ENCODE measurements at regions not wholly inside any gene's neighbourhood (a gene's known extent, or its start where the extent isn't known, plus 50 kb on each side); places are given as distances from the start of the nearest gene placed in this dataset.
"Not testable (repeated sequence)": the region's sequence is repeated elsewhere in the genome, so short reads cannot be mapped to it uniquely, and the experiment has no call there.

DNA sequence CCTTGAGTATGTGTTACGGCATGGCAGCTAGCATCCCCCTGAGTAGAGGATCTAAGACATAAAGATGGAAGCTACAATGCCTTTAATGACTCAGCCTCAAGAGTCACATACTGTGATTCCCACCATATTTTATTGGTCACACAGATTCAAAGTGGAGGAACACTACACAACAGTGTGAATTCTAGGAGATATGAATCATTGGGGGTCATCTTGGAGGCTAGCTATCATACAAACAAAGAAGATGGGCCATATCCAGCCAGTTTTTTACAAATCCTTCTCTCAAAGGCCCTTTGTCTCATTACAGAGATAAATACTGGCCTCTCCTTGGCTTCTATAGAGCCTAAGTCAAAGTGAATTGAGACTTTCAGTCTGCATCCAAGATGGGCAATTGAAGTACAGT lies 177.0 kb downstream of the TBX15 start:
- Histone ChIP-seq H3K27me3 (ENCODE audit: insufficient read depth, low read length) (no peaks in the 10 kb centered on the region), H3K4me2 (ENCODE audit: low read length) (no peak overlapping the region), H3K9me3 (ENCODE audit: low read length) (no peaks in the 10 kb centered on the region), H3K4me3 (ENCODE audit: low read depth, low read length, poor library complexity, severe bottlenecking) (no peak overlapping the region), H2AFZ (ENCODE audit: low read length) (no peak overlapping the region), H3K27ac (ENCODE audit: low read depth, low read length, poor library complexity, severe bottlenecking) (no peak overlapping the region), H4K20me1 (ENCODE audit: insufficient read depth, low read length) (no peaks in the 10 kb centered on the region), H3F3A (ENCODE audit: insufficient read depth, low read length) (no peaks in the 10 kb centered on the region), H3K4me1 (ENCODE audit: insufficient read depth, low read length, severe bottlenecking) (no peaks in the 10 kb centered on the region), H3K36me3 (ENCODE audit: insufficient read depth, low read length) (no peaks in the 10 kb centered on the region), H3K79me2 (ENCODE audit: insufficient read depth, low read length) (no peaks in the 10 kb centered on the region), H3K9ac (ENCODE audit: low read length) (no peak overlapping the region), H3K9me2 (ENCODE audit: low read depth, low read length) (no peaks in the 10 kb centered on the region)
- no peak for TF ChIP-seq EZH2 (IDR thresholded peaks at IDR 0.05; ENCODE audit: borderline replicate concordance, low read length)
- TF ChIP-seq, protein P1, sequence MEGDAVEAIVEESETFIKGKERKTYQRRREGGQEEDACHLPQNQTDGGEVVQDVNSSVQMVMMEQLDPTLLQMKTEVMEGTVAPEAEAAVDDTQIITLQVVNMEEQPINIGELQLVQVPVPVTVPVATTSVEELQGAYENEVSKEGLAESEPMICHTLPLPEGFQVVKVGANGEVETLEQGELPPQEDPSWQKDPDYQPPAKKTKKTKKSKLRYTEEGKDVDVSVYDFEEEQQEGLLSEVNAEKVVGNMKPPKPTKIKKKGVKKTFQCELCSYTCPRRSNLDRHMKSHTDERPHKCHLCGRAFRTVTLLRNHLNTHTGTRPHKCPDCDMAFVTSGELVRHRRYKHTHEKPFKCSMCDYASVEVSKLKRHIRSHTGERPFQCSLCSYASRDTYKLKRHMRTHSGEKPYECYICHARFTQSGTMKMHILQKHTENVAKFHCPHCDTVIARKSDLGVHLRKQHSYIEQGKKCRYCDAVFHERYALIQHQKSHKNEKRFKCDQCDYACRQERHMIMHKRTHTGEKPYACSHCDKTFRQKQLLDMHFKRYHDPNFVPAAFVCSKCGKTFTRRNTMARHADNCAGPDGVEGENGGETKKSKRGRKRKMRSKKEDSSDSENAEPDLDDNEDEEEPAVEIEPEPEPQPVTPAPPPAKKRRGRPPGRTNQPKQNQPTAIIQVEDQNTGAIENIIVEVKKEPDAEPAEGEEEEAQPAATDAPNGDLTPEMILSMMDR (IDR thresholded peaks at IDR 0.05; ENCODE audit: low read length), result no peak

DNA sequence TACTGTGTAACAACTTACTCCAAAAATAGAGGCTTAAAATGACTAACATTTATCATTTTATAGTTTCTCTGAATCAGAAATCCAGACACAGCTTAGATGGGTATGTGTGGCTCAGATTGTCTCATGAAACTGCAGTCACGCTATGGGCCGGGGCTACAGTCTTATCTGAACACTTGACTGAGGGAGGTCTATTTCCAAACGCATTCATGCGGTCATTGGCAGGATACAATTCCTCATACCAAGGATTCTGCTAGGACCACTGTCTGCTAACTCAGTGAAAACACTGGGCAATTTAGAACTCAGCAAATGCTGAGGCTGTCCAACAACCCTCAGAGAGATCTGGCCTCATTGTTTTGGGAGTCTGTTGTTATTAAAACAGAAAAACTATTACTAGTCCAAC lies 178.6 kb downstream of the TBX15 start:
- Histone ChIP-seq H3K27me3 (ENCODE audit: insufficient read depth, low read length) (no peaks in the 10 kb centered on the region), H3K27ac (ENCODE audit: low read depth, low read length, poor library complexity, severe bottlenecking) (no peak overlapping the region), H4K20me1 (ENCODE audit: insufficient read depth, low read length) (no peaks in the 10 kb centered on the region), H3F3A (ENCODE audit: insufficient read depth, low read length) (no peaks in the 10 kb centered on the region), H3K79me2 (ENCODE audit: insufficient read depth, low read length) (no peaks in the 10 kb centered on the region), H3K9me2 (ENCODE audit: low read depth, low read length) (no peaks in the 10 kb centered on the region), H3K4me1 (ENCODE audit: insufficient read depth, low read length, severe bottlenecking) (no peaks in the 10 kb centered on the region), H3K36me3 (ENCODE audit: insufficient read depth, low read length) (no peaks in the 10 kb centered on the region), H3K4me3 (ENCODE audit: low read depth, low read length, poor library complexity, severe bottlenecking) (no peak overlapping the region), H3K4me2 (ENCODE audit: low read length) (no peak overlapping the region), H3K9ac (ENCODE audit: low read length) (no peak overlapping the region), H3K9me3 (ENCODE audit: low read length) (no peaks in the 10 kb centered on the region), H2AFZ (ENCODE audit: low read length) (no peak overlapping the region)
- TF ChIP-seq, protein P1 (IDR thresholded peaks at IDR 0.05; ENCODE audit: low read length), result no peak
- no peak for TF ChIP-seq EZH2 (IDR thresholded peaks at IDR 0.05; ENCODE audit: borderline replicate concordance, low read length)

DNA sequence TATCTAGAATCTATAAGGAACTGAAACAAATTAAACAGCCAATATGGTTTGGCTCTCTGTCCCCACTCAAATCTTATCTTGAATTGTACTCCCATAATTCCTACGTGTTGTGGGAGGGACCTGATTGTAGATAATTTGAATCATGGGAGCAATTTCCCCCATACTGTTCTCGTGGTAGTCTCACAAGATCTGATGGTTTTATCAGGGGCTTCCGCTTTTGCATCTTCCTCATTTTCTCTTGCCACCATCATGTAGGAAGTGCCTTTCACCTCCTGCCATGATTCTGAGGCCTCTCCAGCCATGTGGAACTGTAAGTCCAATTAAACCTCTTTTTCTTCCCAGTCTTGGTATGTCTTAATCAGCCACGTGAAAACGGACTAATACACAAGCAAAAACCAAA lies 185.0 kb downstream of the TBX15 start:
- H3K36me3 ChIP-seq (ENCODE audit: insufficient read depth, low read length); H3K4me3 ChIP-seq (ENCODE audit: low read depth, low read length, poor library complexity, severe bottlenecking); H3K27me3 ChIP-seq (ENCODE audit: insufficient read depth, low read length); H3K4me1 ChIP-seq (ENCODE audit: insufficient read depth, low read length, severe bottlenecking); H3K79me2 ChIP-seq (ENCODE audit: insufficient read depth, low read length); H3K4me2 ChIP-seq (ENCODE audit: low read length); H4K20me1 ChIP-seq (ENCODE audit: insufficient read depth, low read length); H3K27ac ChIP-seq (ENCODE audit: low read depth, low read length, poor library complexity, severe bottlenecking); H3K9ac ChIP-seq (ENCODE audit: low read length); H3F3A ChIP-seq (ENCODE audit: insufficient read depth, low read length); H2AFZ ChIP-seq (ENCODE audit: low read length); H3K9me2 ChIP-seq (ENCODE audit: low read depth, low read length); H3K9me3 ChIP-seq (ENCODE audit: low read length): not testable (repeated sequence)

DNA sequence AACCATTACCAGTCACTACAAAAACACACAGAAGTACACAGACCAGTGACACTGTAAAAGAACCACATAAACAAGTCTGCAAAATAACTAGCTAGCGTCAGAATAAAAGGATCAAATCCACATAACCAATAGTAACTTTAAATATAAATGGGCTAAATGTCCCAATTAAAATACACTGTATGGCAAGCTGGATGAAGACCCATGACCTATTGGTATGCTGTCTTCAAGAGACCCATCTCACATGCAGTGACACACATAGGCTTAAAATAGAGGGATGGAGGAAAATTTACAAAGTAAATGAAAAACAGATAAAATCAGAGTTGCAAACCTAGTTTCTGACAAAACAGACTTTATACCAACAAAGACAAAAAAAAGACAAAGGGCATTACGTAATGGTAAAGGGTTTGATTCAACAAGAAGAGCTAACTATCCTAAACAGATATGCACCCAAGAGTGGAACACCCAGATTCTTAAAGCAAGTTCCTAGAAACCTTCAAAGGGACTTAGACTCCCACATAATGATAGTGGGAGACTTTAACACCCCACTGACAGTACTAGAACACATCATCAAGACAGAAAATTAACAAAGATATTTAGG lies 196.9 kb downstream of the TBX15 start:
- no peak overlapping the region for H3K9ac ChIP-seq (ENCODE audit: low read length)
- no peak overlapping the region for H3K4me2 ChIP-seq (ENCODE audit: low read length)
- H3K27me3 ChIP-seq (ENCODE audit: insufficient read depth, low read length), result no peaks in the 10 kb centered on the region
- H3F3A ChIP-seq (ENCODE audit: insufficient read depth, low read length), result no peaks in the 10 kb centered on the region
- H4K20me1 ChIP-seq (ENCODE audit: insufficient read depth, low read length), result no peaks in the 10 kb centered on the region
- no peaks in the 10 kb centered on the region for H3K9me2 ChIP-seq (ENCODE audit: low read depth, low read length)
- no peaks in the 10 kb centered on the region for H3K4me1 ChIP-seq (ENCODE audit: insufficient read depth, low read length, severe bottlenecking)
- no peak overlapping the region for H2AFZ ChIP-seq (ENCODE audit: low read length)
- no peak overlapping the region for H3K4me3 ChIP-seq (ENCODE audit: low read depth, low read length, poor library complexity, severe bottlenecking)
- no peaks in the 10 kb centered on the region for H3K79me2 ChIP-seq (ENCODE audit: insufficient read depth, low read length)
- H3K27ac ChIP-seq (ENCODE audit: low read depth, low read length, poor library complexity, severe bottlenecking), result no peak overlapping the region
- H3K36me3 ChIP-seq (ENCODE audit: insufficient read depth, low read length), result no peaks in the 10 kb centered on the region
- TF ChIP-seq, protein P1 (IDR thresholded peaks at IDR 0.05; ENCODE audit: low read length), result no peak
- TF ChIP-seq EZH2 (IDR thresholded peaks at IDR 0.05; ENCODE audit: borderline replicate concordance, low read length), result no peak
- H3K9me3 ChIP-seq (ENCODE audit: low read length), result no peaks in the 10 kb centered on the region
